ENCODE measurements at regions not wholly inside any gene's neighbourhood (a gene's known extent, or its start where the extent isn't known, plus 50 kb on each side); places are given as distances from the start of the nearest gene placed in this dataset.

DNA sequence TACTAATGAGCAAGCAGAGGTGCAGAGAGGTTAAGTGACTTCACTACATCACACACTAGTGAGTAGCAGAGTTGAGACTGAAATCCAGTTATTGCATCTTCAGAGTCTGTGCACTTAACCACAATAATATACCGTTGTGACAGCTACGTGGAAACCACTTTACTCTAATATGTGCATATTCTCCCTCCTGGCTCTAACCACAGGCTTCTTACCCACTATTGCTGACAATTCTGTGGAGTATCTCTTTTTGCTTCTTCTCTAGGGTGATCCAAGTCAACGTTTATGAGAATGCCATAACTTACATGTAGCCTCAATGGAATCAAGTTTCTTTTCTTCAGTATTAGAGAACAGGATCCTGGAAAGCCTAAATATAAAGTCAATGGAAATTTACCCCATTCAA lies 64.2 kb upstream of the MEOX2 start:
- TF ChIP-seq, protein P1, sequence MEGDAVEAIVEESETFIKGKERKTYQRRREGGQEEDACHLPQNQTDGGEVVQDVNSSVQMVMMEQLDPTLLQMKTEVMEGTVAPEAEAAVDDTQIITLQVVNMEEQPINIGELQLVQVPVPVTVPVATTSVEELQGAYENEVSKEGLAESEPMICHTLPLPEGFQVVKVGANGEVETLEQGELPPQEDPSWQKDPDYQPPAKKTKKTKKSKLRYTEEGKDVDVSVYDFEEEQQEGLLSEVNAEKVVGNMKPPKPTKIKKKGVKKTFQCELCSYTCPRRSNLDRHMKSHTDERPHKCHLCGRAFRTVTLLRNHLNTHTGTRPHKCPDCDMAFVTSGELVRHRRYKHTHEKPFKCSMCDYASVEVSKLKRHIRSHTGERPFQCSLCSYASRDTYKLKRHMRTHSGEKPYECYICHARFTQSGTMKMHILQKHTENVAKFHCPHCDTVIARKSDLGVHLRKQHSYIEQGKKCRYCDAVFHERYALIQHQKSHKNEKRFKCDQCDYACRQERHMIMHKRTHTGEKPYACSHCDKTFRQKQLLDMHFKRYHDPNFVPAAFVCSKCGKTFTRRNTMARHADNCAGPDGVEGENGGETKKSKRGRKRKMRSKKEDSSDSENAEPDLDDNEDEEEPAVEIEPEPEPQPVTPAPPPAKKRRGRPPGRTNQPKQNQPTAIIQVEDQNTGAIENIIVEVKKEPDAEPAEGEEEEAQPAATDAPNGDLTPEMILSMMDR (conservative IDR thresholded peaks at IDR 0.05; ENCODE audit: low read depth, low read length) = no peak
- TF ChIP-seq FOS (IDR thresholded peaks at IDR 0.05; ENCODE audit: low read depth, low read length) (no peak), MXI1 (IDR thresholded peaks at IDR 0.05; ENCODE audit: borderline replicate concordance, low read depth, low read length) (no peak), RCOR1 (IDR thresholded peaks at IDR 0.05; ENCODE audit: insufficient replicate concordance, low read length) (no peak)
